ENCODE measurements at regions not wholly inside any gene's neighbourhood (a gene's known extent, or its start where the extent isn't known, plus 50 kb on each side); places are given as distances from the start of the nearest gene placed in this dataset.
A peak's percentile ranks its signal among the peaks of the same experiment; 100 is the strongest.
"Not testable (repeated sequence)": the region's sequence is repeated elsewhere in the genome, so short reads cannot be mapped to it uniquely, and the experiment has no call there.

GRCh38 chr6:109875973-109876372 is 102.1 kb upstream of the GPR6 start:
- no peak overlapping the region for H3K27ac Mint-ChIP-seq
- peaks cover 52% of the 10 kb centered on the region for H3K4me1 Mint-ChIP-seq
- no peak for DNase-seq
- H3K36me3 Mint-ChIP-seq (ENCODE audit: low read depth) = no peaks in the 10 kb centered on the region
- H3K4me3 Mint-ChIP-seq = no peak overlapping the region
- H3K27me3 Mint-ChIP-seq (ENCODE audit: low read depth, poor library complexity) = no peaks in the 10 kb centered on the region
- peaks cover 30% of the 10 kb centered on the region for H3K9me3 Mint-ChIP-seq
- TF ChIP-seq CTCF (IDR thresholded peaks at IDR 0.05) = no peak

GRCh38 chr6:109877028-109878004 is 100.8 kb upstream of the GPR6 start:
- H3K4me3 Mint-ChIP-seq = peak overlapping the region; percentile 7
- no peaks in the 10 kb centered on the region for H3K36me3 Mint-ChIP-seq (ENCODE audit: low read depth)
- no peak for TF ChIP-seq CTCF (IDR thresholded peaks at IDR 0.05)
- peak overlapping the region; percentile 86 for H3K27ac Mint-ChIP-seq
- H3K27me3 Mint-ChIP-seq (ENCODE audit: low read depth, poor library complexity) = no peaks in the 10 kb centered on the region
- H3K9me3 Mint-ChIP-seq = peaks cover 36% of the 10 kb centered on the region
- peaks cover 43% of the 10 kb centered on the region for H3K4me1 Mint-ChIP-seq
- DNase-seq = no peak

GRCh38 chr6:109878005-109878690 is 100.0 kb upstream of the GPR6 start:
- not testable (repeated sequence) for H3K4me3 Mint-ChIP-seq; H3K36me3 Mint-ChIP-seq (ENCODE audit: low read depth); H3K27me3 Mint-ChIP-seq (ENCODE audit: low read depth, poor library complexity); DNase-seq
- Mint-ChIP-seq H3K9me3 (peaks cover 36% of the 10 kb centered on the region), H3K4me1 (peaks cover 38% of the 10 kb centered on the region), H3K27ac (peak overlapping the region; percentile 86)

GRCh38 chr6:109879081-109879480 is 99.0 kb upstream of the GPR6 start:
- not testable (repeated sequence) for H3K36me3 Mint-ChIP-seq (ENCODE audit: low read depth); H3K27me3 Mint-ChIP-seq (ENCODE audit: low read depth, poor library complexity); DNase-seq; H3K4me3 Mint-ChIP-seq; H3K27ac Mint-ChIP-seq
- H3K9me3 Mint-ChIP-seq = peaks cover 36% of the 10 kb centered on the region
- peaks cover 38% of the 10 kb centered on the region for H3K4me1 Mint-ChIP-seq

GRCh38 chr6:109879521-109879920 is 98.6 kb upstream of the GPR6 start:
- H3K4me1 Mint-ChIP-seq = peaks cover 35% of the 10 kb centered on the region
- H3K27ac Mint-ChIP-seq = no peak overlapping the region
- no peak overlapping the region for H3K4me3 Mint-ChIP-seq

GRCh38 chr6:109881069-109881468 is 97.0 kb upstream of the GPR6 start:
- peaks cover 33% of the 10 kb centered on the region for H3K4me1 Mint-ChIP-seq
- DNase-seq; H3K27ac Mint-ChIP-seq; H3K27me3 Mint-ChIP-seq (ENCODE audit: low read depth, poor library complexity); H3K4me3 Mint-ChIP-seq; H3K36me3 Mint-ChIP-seq (ENCODE audit: low read depth): not testable (repeated sequence)
- peaks cover 31% of the 10 kb centered on the region for H3K9me3 Mint-ChIP-seq

More at GRCh38 chr6:109879521-109879920, 98.6 kb upstream of the GPR6 start:
- no peak for TF ChIP-seq CTCF (IDR thresholded peaks at IDR 0.05)
- H3K36me3 Mint-ChIP-seq (ENCODE audit: low read depth) = no peaks in the 10 kb centered on the region
- peaks cover 36% of the 10 kb centered on the region for H3K9me3 Mint-ChIP-seq
- no peak for DNase-seq
- no peaks in the 10 kb centered on the region for H3K27me3 Mint-ChIP-seq (ENCODE audit: low read depth, poor library complexity)

- not testable (repeated sequence) for H3K27me3 Mint-ChIP-seq (ENCODE audit: low read depth, poor library complexity); H3K4me3 Mint-ChIP-seq; H3K36me3 Mint-ChIP-seq (ENCODE audit: low read depth); DNase-seq
- Mint-ChIP-seq H3K4me1 (peaks cover 26% of the 10 kb centered on the region), H3K9me3 (peaks cover 27% of the 10 kb centered on the region), H3K27ac (peak overlapping the region; percentile 40)
Observed at GRCh38 chr6:109881953-109882490, 96.1 kb upstream of the GPR6 start.
